ENCODE measurements at regions not wholly inside any gene's neighbourhood (a gene's known extent, or its start where the extent isn't known, plus 50 kb on each side); places are given as distances from the start of the nearest gene placed in this dataset.

GRCh38 chr6:147737115-147737514 is 228.6 kb downstream of the SAMD5 start:
- no peaks in the 10 kb centered on the region for H3K9me3 ChIP-seq (ENCODE audit: control insufficient read depth, low read length, poor library complexity, severe bottlenecking)
- ATAC-seq (no peak), DNase-seq (no peak)
- no peaks in the 10 kb centered on the region for H3K36me3 Mint-ChIP-seq (ENCODE audit: low read depth)
- H3K4me1 Mint-ChIP-seq: no peaks in the 10 kb centered on the region
- H3K27ac Mint-ChIP-seq: no peak overlapping the region
- H3K4me3 Mint-ChIP-seq: no peak overlapping the region
- no peaks in the 10 kb centered on the region for H3K27me3 Mint-ChIP-seq

GRCh38 chr6:147738099-147738498 is 229.6 kb downstream of the SAMD5 start:
- no peaks in the 10 kb centered on the region for H3K9me3 ChIP-seq (ENCODE audit: control insufficient read depth, low read length, poor library complexity, severe bottlenecking)
- no peaks in the 10 kb centered on the region for H3K36me3 Mint-ChIP-seq (ENCODE audit: low read depth)
- H3K27ac Mint-ChIP-seq: no peak overlapping the region
- no peaks in the 10 kb centered on the region for H3K27me3 Mint-ChIP-seq
- H3K4me3 Mint-ChIP-seq: no peak overlapping the region
- no peak for DNase-seq
- ATAC-seq: no peak
- H3K4me1 Mint-ChIP-seq: no peaks in the 10 kb centered on the region

GRCh38 chr6:147738516-147739162 is 230.1 kb downstream of the SAMD5 start:
- no peaks in the 10 kb centered on the region for H3K9me3 ChIP-seq (ENCODE audit: control insufficient read depth, low read length, poor library complexity, severe bottlenecking)
- no peak for ATAC-seq
- Mint-ChIP-seq H3K4me3 (no peak overlapping the region), H3K36me3 (ENCODE audit: low read depth) (no peaks in the 10 kb centered on the region), H3K27me3 (no peaks in the 10 kb centered on the region), H3K27ac (no peak overlapping the region), H3K4me1 (no peaks in the 10 kb centered on the region)
- no peak for DNase-seq

GRCh38 chr6:147740326-147740725 is 231.8 kb downstream of the SAMD5 start:
- Mint-ChIP-seq H3K4me1 (no peaks in the 10 kb centered on the region), H3K36me3 (ENCODE audit: low read depth) (no peaks in the 10 kb centered on the region), H3K27ac (no peak overlapping the region), H3K27me3 (no peaks in the 10 kb centered on the region), H3K4me3 (no peak overlapping the region)
- DNase-seq: no peak
- no peak for ATAC-seq
- H3K9me3 ChIP-seq (ENCODE audit: control insufficient read depth, low read length, poor library complexity, severe bottlenecking): no peaks in the 10 kb centered on the region

- H3K4me1 Mint-ChIP-seq: no peaks in the 10 kb centered on the region
- H3K9me3 ChIP-seq (ENCODE audit: control insufficient read depth, low read length, poor library complexity, severe bottlenecking): no peaks in the 10 kb centered on the region
- no peaks in the 10 kb centered on the region for H3K27me3 Mint-ChIP-seq
- H3K4me3 Mint-ChIP-seq: no peak overlapping the region
- H3K27ac Mint-ChIP-seq: no peak overlapping the region
- H3K36me3 Mint-ChIP-seq (ENCODE audit: low read depth): no peaks in the 10 kb centered on the region
- no peak for ATAC-seq
- DNase-seq: no peak
Measured at GRCh38 chr6:147740916-147741315, 232.4 kb downstream of the SAMD5 start.

GRCh38 chr6:147741389-147741788 is 232.9 kb downstream of the SAMD5 start:
- H3K4me1 Mint-ChIP-seq: no peaks in the 10 kb centered on the region
- H3K36me3 Mint-ChIP-seq (ENCODE audit: low read depth): no peaks in the 10 kb centered on the region
- no peak overlapping the region for H3K4me3 Mint-ChIP-seq

GRCh38 chr6:147742440-147742839 is 233.9 kb downstream of the SAMD5 start:
- H3K36me3 Mint-ChIP-seq (ENCODE audit: low read depth): no peaks in the 10 kb centered on the region
- H3K9me3 ChIP-seq (ENCODE audit: control insufficient read depth, low read length, poor library complexity, severe bottlenecking): no peaks in the 10 kb centered on the region
- H3K27me3 Mint-ChIP-seq: peaks cover 4% of the 10 kb centered on the region
- DNase-seq: no peak
- H3K4me3 Mint-ChIP-seq: no peak overlapping the region
- H3K27ac Mint-ChIP-seq: no peak overlapping the region
- no peaks in the 10 kb centered on the region for H3K4me1 Mint-ChIP-seq
- ATAC-seq: no peak

More at GRCh38 chr6:147741389-147741788, 232.9 kb downstream of the SAMD5 start:
- no peak for ATAC-seq
- Mint-ChIP-seq H3K27me3 (peaks cover 3% of the 10 kb centered on the region), H3K27ac (no peak overlapping the region)
- H3K9me3 ChIP-seq (ENCODE audit: control insufficient read depth, low read length, poor library complexity, severe bottlenecking): no peaks in the 10 kb centered on the region
- DNase-seq: no peak

- Mint-ChIP-seq H3K4me1 (no peaks in the 10 kb centered on the region), H3K4me3 (no peak overlapping the region), H3K36me3 (ENCODE audit: low read depth) (no peaks in the 10 kb centered on the region), H3K27me3 (peaks cover 4% of the 10 kb centered on the region), H3K27ac (no peak overlapping the region)
- ATAC-seq: no peak
- H3K9me3 ChIP-seq (ENCODE audit: control insufficient read depth, low read length, poor library complexity, severe bottlenecking): no peaks in the 10 kb centered on the region
- no peak for DNase-seq
Measured at GRCh38 chr6:147744012-147744411, 235.5 kb downstream of the SAMD5 start.

- DNase-seq (no peak), ATAC-seq (no peak)
- Mint-ChIP-seq H3K4me1 (no peaks in the 10 kb centered on the region), H3K4me3 (no peak overlapping the region), H3K27me3 (peaks cover 4% of the 10 kb centered on the region), H3K36me3 (ENCODE audit: low read depth) (no peaks in the 10 kb centered on the region), H3K27ac (no peak overlapping the region)
- no peaks in the 10 kb centered on the region for H3K9me3 ChIP-seq (ENCODE audit: control insufficient read depth, low read length, poor library complexity, severe bottlenecking)
Measured at GRCh38 chr6:147749331-147749730, 240.8 kb downstream of the SAMD5 start.

GRCh38 chr6:147750413-147750812 is 241.9 kb downstream of the SAMD5 start:
- Mint-ChIP-seq H3K27me3 (peaks cover 4% of the 10 kb centered on the region), H3K4me3 (no peak overlapping the region), H3K27ac (no peak overlapping the region), H3K4me1 (no peaks in the 10 kb centered on the region), H3K36me3 (ENCODE audit: low read depth) (no peaks in the 10 kb centered on the region)
- DNase-seq (no peak), ATAC-seq (no peak)
- no peaks in the 10 kb centered on the region for H3K9me3 ChIP-seq (ENCODE audit: control insufficient read depth, low read length, poor library complexity, severe bottlenecking)

GRCh38 chr6:147751232-147751631 is 242.7 kb downstream of the SAMD5 start:
- Mint-ChIP-seq H3K27ac (no peak overlapping the region), H3K36me3 (ENCODE audit: low read depth) (no peaks in the 10 kb centered on the region), H3K27me3 (peaks cover 4% of the 10 kb centered on the region), H3K4me3 (no peak overlapping the region), H3K4me1 (no peaks in the 10 kb centered on the region)
- ATAC-seq: no peak
- no peaks in the 10 kb centered on the region for H3K9me3 ChIP-seq (ENCODE audit: control insufficient read depth, low read length, poor library complexity, severe bottlenecking)
- no peak for DNase-seq

GRCh38 chr6:147752689-147753403 is 244.4 kb downstream of the SAMD5 start:
- no peaks in the 10 kb centered on the region for H3K4me1 Mint-ChIP-seq
- no peak for ATAC-seq

GRCh38 chr6:147755999-147756398 is 247.5 kb downstream of the SAMD5 start:
- Mint-ChIP-seq H3K36me3 (ENCODE audit: low read depth) (no peaks in the 10 kb centered on the region), H3K27ac (no peak overlapping the region), H3K4me1 (no peaks in the 10 kb centered on the region), H3K4me3 (no peak overlapping the region), H3K27me3 (no peaks in the 10 kb centered on the region)
- DNase-seq: no peak
- ATAC-seq: no peak
- no peaks in the 10 kb centered on the region for H3K9me3 ChIP-seq (ENCODE audit: control insufficient read depth, low read length, poor library complexity, severe bottlenecking)

More at GRCh38 chr6:147752689-147753403, 244.4 kb downstream of the SAMD5 start:
- no peak overlapping the region for H3K4me3 Mint-ChIP-seq
- H3K36me3 Mint-ChIP-seq (ENCODE audit: low read depth): no peaks in the 10 kb centered on the region
- H3K27ac Mint-ChIP-seq: no peak overlapping the region
- no peaks in the 10 kb centered on the region for H3K27me3 Mint-ChIP-seq
- no peaks in the 10 kb centered on the region for H3K9me3 ChIP-seq (ENCODE audit: control insufficient read depth, low read length, poor library complexity, severe bottlenecking)
- no peak for DNase-seq

GRCh38 chr6:147756891-147757290 is 248.4 kb downstream of the SAMD5 start:
- H3K4me1 Mint-ChIP-seq: no peaks in the 10 kb centered on the region
- no peaks in the 10 kb centered on the region for H3K36me3 Mint-ChIP-seq (ENCODE audit: low read depth)
- H3K27me3 Mint-ChIP-seq: no peaks in the 10 kb centered on the region
- H3K9me3 ChIP-seq (ENCODE audit: control insufficient read depth, low read length, poor library complexity, severe bottlenecking): no peaks in the 10 kb centered on the region
- ATAC-seq (no peak), DNase-seq (no peak)
- H3K27ac Mint-ChIP-seq: no peak overlapping the region
- H3K4me3 Mint-ChIP-seq: no peak overlapping the region
